Esophagus squamous epithelium (tissue), 4 donors: ENCODE measurements at regions not wholly inside any gene's neighbourhood (a gene's known extent, or its start where the extent isn't known, plus 50 kb on each side); places are given as distances from the start of the nearest gene placed in this dataset.

ENCODE experiments used
- CTCF ChIP-seq, 6 experiments: fragments of 450-650 bp in 4 of 6; fragments of 200-600 bp in 2 of 6; sonication (generic) in 2 of 6; IDR thresholded peaks; one replicate each; pipeline ENCODE4 v1.5.1; 2016 to 2019; ENCODE audit warnings: antibody characterized with exemption in 6 of 6, mild to moderate bottlenecking in 4 of 6, moderate library complexity in 4 of 6
- POLR2A ChIP-seq, 4 donors: fragments of 450-650 bp; IDR thresholded peaks; one replicate each; pipeline ENCODE4 v1.6.1; 2017; ENCODE audit warnings: antibody characterized with exemption in 4 of 4, mild to moderate bottlenecking in 4 of 4, moderate library complexity in 3 of 4

- TF ChIP-seq CTCF (IDR thresholded peaks at IDR 0.05) (no peak), POLR2A (IDR thresholded peaks at IDR 0.05) (no peak)
Observed at GRCh38 chr14:26199096-26199495, 398.7 kb downstream of the NOVA1 start.
